CD4-positive, alpha-beta T cell treated with Interleukin-1 beta for 1 hour (primary cell): ENCODE measurements at regions not wholly inside any gene's neighbourhood (a gene's known extent, or its start where the extent isn't known, plus 50 kb on each side); places are given as distances from the start of the nearest gene placed in this dataset.

Experiments used
- DNase-seq, 2 donors: peaks; one replicate each; pipeline ENCODE4 v3.0.0-alpha.2; 2020 to 2022

GRCh38 chr3:140748-141330, 55.7 kb upstream of the CHL1 start:
- DNase-seq = no peak
